ENCODE measurements at regions not wholly inside any gene's neighbourhood (a gene's known extent, or its start where the extent isn't known, plus 50 kb on each side); places are given as distances from the start of the nearest gene placed in this dataset.

DNA sequence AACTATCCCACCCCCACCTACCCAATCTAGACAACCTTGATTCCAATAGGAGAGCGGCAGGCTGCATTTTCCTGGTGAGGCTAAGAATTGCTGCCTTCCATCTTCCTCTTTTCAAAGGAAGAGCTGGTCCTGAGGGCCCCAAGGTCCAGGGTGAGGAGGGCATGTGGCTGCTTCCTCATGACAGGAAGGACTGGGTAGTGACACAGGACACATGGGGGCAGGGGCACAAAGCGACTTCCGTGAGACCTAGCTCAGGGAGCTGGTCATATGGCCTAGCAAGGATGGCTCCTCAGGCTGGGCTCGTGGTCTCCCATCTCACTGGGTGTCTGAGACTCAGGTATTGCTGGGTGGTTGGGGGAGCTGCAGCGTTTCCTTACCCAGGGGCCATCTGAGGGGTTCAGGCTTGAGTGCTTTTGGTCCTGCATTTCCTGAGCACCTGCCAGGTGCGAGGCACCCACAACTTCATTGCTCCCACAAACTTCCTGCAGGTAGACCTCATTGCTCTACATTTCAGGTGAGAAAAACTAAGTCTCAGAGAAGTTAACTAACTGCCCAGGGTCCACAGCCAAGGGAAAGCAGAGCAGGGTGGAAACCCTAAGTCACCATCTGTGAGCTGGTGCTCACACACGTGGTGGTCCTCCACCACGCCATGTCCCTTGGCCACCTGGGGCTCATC lies 160.0 kb upstream of the TLE3 start:
- FAIRE-seq, result no peak
- POLR2A ChIA-PET (ENCODE audit: partially characterized antibody), result interaction anchor here (0.6 kb wide), 1 partner anchor 160 kb away, joined by 4 read pairs; the partner anchor contains the start of gene TLE3

More for the DNA sequence above, 160.0 kb upstream of the TLE3 start:
- Histone ChIP-seq H3K4ac (replicated peaks; ENCODE audit: insufficient read length, low read depth, low read length) (no peak overlapping the region), H3K23me2 (ENCODE audit: low read depth, low read length) (no peaks in the 10 kb centered on the region), H3K27ac (ENCODE audit: low read depth, low read length) (no peak overlapping the region), H4K91ac (replicated peaks; ENCODE audit: insufficient read length, low read length) (no peak overlapping the region), H3K4me3 (ENCODE audit: extremely low read depth in 1 of 4, insufficient read depth in 2 of 4, low read depth in 3 of 4, low read length in 4 of 4) (no peak overlapping the region), H3K23ac (ENCODE audit: insufficient read length) (no peak overlapping the region), H2BK5ac (ENCODE audit: low read depth, low read length) (no peak overlapping the region), H2AFZ (ENCODE audit: low read length) (no peak overlapping the region), H2BK15ac (ENCODE audit: low read length) (no peak overlapping the region), H3K27me3 (replicated peaks in 1 of 4; ENCODE audit: control insufficient read depth in 3 of 4, extremely low read depth in 1 of 4, insufficient read depth in 3 of 4, low read length in 3 of 4) (no peaks in the 10 kb centered on the region), H3K4me2 (ENCODE audit: insufficient read depth in 1 of 2, low read depth in 2 of 2, low read length in 2 of 2) (no peak overlapping the region), H2BK12ac (ENCODE audit: low read depth, low read length) (no peak overlapping the region), H4K8ac (ENCODE audit: extremely low read depth, insufficient read depth, low read length) (no peak overlapping the region), H2BK20ac (ENCODE audit: low read length) (no peak overlapping the region), H3K56ac (replicated peaks; ENCODE audit: insufficient read length, low read depth, low read length) (no peak overlapping the region), H3K18ac (ENCODE audit: extremely low read depth, low read length) (no peak overlapping the region), H2BK120ac (replicated peaks; ENCODE audit: low read depth, low read length) (no peak overlapping the region), H4K5ac (ENCODE audit: insufficient read length, low read depth, low read length) (no peak overlapping the region), H3K9ac (replicated peaks in 1 of 4; ENCODE audit: extremely low read depth in 1 of 4, low read depth in 3 of 4, low read length in 3 of 4) (no peak overlapping the region), H3K79me1 (ENCODE audit: low read depth, low read length) (no peaks in the 10 kb centered on the region), H3K14ac (ENCODE audit: insufficient read length) (no peak overlapping the region), H3K9me3 (ENCODE audit: insufficient read depth in 2 of 2, low read depth in 1 of 2, low read length in 1 of 2) (no peaks in the 10 kb centered on the region), H3K36me3 (ENCODE audit: control insufficient read depth in 2 of 4, insufficient read depth in 4 of 4, low read length in 3 of 4) (no peaks in the 10 kb centered on the region), H3K4me1 (replicated peaks in 1 of 4; ENCODE audit: control insufficient read depth in 3 of 4, insufficient read depth in 4 of 4, low read length in 3 of 4) (peaks cover 0 to 3% (median 0%) of the 10 kb centered on the region in 4 experiments; a peak in 3 of 7 replicates), H2AK5ac (ENCODE audit: low read depth, low read length) (no peak overlapping the region), H4K20me1 (replicated peaks in 1 of 2; ENCODE audit: control insufficient read depth in 1 of 2, insufficient read depth in 2 of 2, low read length in 2 of 2) (no peaks in the 10 kb centered on the region), H3K79me2 (ENCODE audit: control insufficient read depth in 1 of 2, insufficient read depth in 2 of 2, low read length in 2 of 2) (no peaks in the 10 kb centered on the region)
- CTCF ChIA-PET (ENCODE audit: partially characterized antibody), result interaction anchor here (0.6 to 3.4 kb wide), 5 partner anchors 11 to 118 kb away, joined by 3 to 12 read pairs (median 7); no protein-coding TSS in a partner anchor
- 82% methylated on average over 8 of the region's 8 CpGs; no CpG with 5 or more reads in 1 of the 2 experiments for WGBS, 2 experiments (ENCODE audit: extremely low coverage in 1 of 2, insufficient coverage in 1 of 2, insufficient read length in 1 of 2, insufficient replicate concordance in 2 of 2, low coverage in 1 of 2, low lambda C conversion rate in 2 of 2, missing lambda C conversion rate in 1 of 2)
- TF ChIP-seq SIX5 (IDR thresholded peaks at IDR 0.05; ENCODE audit: low read depth, low read length), result no peak
- TF ChIP-seq SP2 (IDR thresholded peaks at IDR 0.05; ENCODE audit: low read length), result no peak
- TF ChIP-seq SIRT6 (IDR thresholded peaks at IDR 0.05; ENCODE audit: low read length), result no peak
- no peak for TF ChIP-seq CBX8 (IDR thresholded peaks at IDR 0.05; ENCODE audit: borderline replicate concordance, low read depth, low read length)
- TF ChIP-seq RFX5 (IDR thresholded peaks at IDR 0.05; ENCODE audit: borderline replicate concordance, low read depth, low read length), result no peak
- no peak for DNase-seq (ENCODE audit: low read depth in 1 of 2, low spot score in 2 of 2)

Measured in H1 (cell line).